ENCODE measurements at regions not wholly inside any gene's neighbourhood (a gene's known extent, or its start where the extent isn't known, plus 50 kb on each side); places are given as distances from the start of the nearest gene placed in this dataset.
A peak's percentile ranks its signal among the peaks of the same experiment; 100 is the strongest.

DNA sequence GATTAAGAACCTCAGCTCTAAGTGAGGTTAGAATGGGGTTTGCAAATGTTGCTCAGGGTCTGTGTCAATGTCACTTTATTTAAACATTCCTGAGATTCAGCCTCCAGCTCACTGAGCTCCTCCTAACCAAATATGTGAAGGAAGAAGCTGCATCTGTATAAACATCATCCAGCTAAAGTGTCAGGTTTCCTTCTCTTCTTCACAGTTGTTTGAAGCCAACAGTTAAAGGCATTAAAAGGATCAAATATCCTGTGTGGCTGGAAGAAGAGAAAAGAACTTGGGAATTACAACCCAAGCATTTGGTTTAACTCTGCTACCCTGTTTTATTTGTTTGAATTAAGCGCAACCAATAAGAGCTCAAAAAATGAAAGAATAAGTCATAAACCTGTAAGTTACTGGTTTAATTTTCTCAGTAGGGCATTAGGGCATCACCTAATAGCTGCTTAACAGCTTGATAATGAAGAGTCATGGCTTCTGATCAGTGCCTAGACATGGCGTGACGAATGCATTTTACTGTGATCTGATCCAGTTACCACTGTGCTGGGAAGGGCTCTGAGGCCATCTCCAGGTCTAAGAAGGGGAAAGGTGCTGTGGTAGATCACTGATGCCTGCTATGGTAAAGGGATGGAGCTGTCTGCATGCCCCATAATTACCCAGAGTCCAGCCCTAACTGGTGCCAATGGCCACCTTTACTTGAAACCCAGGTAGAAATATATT lies 165.7 kb upstream of the TSC22D2 start:
- TF ChIP-seq CTCF (IDR thresholded peaks at IDR 0.05; ENCODE audit: low read depth, low read length) = no peak
- no peak overlapping the region for H3K4me3 ChIP-seq (replicated peaks in 1 of 2; ENCODE audit: low read depth in 2 of 2, low read length in 2 of 2)
- DNase-seq (ENCODE audit: low read depth in 2 of 2) = no peak

DNA sequence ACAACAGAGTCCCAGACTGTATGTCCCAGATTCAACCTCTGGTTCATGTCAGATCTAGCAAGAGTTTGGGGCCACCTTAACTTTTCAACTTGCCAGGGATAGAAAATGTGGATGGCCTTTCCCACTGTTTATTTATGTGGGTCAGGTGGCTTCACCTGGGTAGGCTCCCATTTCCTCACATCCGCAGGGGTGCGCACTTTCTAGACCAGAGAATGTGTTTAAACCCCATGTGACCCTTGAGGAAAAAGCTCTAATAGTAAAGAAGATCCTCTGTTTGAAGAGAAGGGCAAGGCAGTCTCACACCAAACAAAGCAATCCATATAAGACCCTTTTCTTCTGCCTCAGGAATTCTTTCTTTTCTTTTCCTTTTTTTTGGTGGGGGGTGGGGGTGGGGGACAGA lies 167.2 kb upstream of the TSC22D2 start:
- H3K4me3 ChIP-seq (replicated peaks in 1 of 2; ENCODE audit: low read depth in 2 of 2, low read length in 2 of 2) = no peak overlapping the region
- DNase-seq (ENCODE audit: low read depth in 2 of 2) = no peak
- no peak for TF ChIP-seq CTCF (IDR thresholded peaks at IDR 0.05; ENCODE audit: low read depth, low read length)

GRCh38 chr3:150239766-150240165 lies 168.3 kb upstream of the TSC22D2 start:
- DNase-seq (ENCODE audit: low read depth in 2 of 2) = no peak
- no peak for TF ChIP-seq CTCF (IDR thresholded peaks at IDR 0.05; ENCODE audit: low read depth, low read length)
- no peak overlapping the region for H3K4me3 ChIP-seq (replicated peaks in 1 of 2; ENCODE audit: low read depth in 2 of 2, low read length in 2 of 2)

- DNase-seq (ENCODE audit: low read depth in 2 of 2) = no peak
- no peak overlapping the region for H3K4me3 ChIP-seq (replicated peaks in 1 of 2; ENCODE audit: low read depth in 2 of 2, low read length in 2 of 2)
- peak; percentile 22 for TF ChIP-seq CTCF (IDR thresholded peaks at IDR 0.05; ENCODE audit: low read depth, low read length)
Observed at GRCh38 chr3:150238995-150239619, 169.0 kb upstream of the TSC22D2 start.

- H3K4me3 ChIP-seq (replicated peaks in 1 of 2; ENCODE audit: low read depth in 2 of 2, low read length in 2 of 2) = no peak overlapping the region
- no peak for DNase-seq (ENCODE audit: low read depth in 2 of 2)
- TF ChIP-seq CTCF (IDR thresholded peaks at IDR 0.05; ENCODE audit: low read depth, low read length) = no peak
Observed at GRCh38 chr3:150238048-150238802, 169.9 kb upstream of the TSC22D2 start.

GRCh38 chr3:150237490-150237889 lies 170.6 kb upstream of the TSC22D2 start:
- TF ChIP-seq CTCF (IDR thresholded peaks at IDR 0.05; ENCODE audit: low read depth, low read length) = no peak
- peak; percentile 48 to 67 for DNase-seq (ENCODE audit: low read depth in 2 of 2)
- H3K4me3 ChIP-seq (replicated peaks in 1 of 2; ENCODE audit: low read depth in 2 of 2, low read length in 2 of 2) = no peak overlapping the region
